NCI-H2107 (cell line): ENCODE measurements at regions not wholly inside any gene's neighbourhood (a gene's known extent, or its start where the extent isn't known, plus 50 kb on each side); places are given as distances from the start of the nearest gene placed in this dataset.
"Not testable (repeated sequence)": the region's sequence is repeated elsewhere in the genome, so short reads cannot be mapped to it uniquely, and the experiment has no call there.

ENCODE experiments used
- DNase-seq: peaks from one replicate; lab custom pipeline; 2025; lab: John Stamatoyannopoulos, UW

DNA sequence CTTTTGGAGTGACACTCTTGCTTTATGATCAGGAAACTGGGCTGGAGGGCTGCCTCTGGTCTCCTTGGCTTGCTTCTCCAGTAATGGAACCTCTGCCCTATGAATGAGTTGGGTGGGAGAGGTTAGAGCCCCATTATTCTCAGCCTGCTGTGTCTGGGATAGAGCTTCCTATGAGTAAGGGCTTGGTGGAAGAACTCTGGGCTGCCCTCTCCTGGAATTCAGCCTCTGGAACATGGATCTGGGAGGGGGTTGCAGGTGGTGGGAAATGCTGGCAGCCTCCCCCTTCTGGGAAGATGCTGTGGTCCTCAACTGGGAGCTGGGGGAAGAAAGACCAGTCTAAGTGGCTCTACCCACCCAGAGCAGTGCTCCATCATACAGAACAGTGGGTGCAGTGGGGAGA is 81.8 kb upstream of the SYN3 start:
- no peak for DNase-seq

DNA sequence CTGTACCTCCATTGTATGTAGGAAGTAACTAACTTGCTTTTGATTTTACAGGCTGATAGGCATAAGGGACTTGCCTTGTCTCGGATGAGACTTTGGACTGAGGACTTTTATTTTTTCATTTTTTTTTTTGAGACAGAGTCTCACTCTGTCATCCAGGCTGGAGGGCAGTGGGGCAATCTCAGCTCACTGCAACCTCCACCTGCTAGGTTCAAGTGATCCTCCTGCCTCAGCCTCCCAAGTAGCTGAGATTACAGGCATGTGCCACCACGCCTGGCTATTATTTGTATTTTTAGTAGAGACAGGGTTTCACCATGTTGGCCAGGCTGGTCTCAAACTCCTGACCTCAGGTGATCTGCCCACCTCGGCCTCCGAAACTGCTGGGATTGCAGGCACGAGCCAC is 80.2 kb upstream of the SYN3 start:
- not testable (repeated sequence) for DNase-seq

DNA sequence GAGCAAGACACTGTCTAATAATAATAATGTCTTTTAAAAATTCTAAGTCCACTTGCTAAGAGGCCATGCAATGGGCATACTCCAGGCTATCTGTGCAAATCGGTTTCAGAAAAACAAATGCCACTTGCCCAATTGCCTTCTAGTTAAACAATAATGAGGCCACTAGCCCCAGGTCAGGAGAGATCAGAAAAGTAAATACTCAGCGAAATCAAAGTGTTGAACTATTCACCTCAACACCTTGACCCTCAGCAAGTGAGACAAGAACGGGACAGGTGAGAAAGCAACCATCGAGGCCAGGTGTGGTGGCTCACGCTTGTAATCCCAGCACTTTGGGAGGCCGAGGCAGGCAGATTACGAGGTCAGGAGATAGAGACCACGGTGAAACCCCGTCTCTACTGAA is 72.3 kb upstream of the SYN3 start:
- no peak for DNase-seq

DNA sequence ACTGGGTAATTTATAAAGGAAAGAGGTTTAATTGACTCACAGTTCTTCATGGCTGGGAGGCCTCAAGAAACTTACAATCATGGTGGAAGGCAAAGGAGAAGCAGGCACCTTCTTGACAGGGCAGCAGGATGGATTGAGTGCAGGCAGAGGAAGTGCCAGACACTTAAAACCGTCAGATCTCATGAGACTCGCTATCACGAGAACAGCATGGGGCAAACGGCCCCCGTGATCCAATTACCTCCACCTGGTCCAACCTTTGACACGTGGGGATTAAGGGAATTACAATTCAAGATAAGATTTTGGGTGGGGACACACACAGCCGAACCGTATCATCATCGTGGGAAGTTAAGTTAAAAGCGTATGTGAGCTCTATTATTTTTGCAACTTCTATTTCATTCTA is 71.4 kb upstream of the SYN3 start:
- no peak for DNase-seq

DNA sequence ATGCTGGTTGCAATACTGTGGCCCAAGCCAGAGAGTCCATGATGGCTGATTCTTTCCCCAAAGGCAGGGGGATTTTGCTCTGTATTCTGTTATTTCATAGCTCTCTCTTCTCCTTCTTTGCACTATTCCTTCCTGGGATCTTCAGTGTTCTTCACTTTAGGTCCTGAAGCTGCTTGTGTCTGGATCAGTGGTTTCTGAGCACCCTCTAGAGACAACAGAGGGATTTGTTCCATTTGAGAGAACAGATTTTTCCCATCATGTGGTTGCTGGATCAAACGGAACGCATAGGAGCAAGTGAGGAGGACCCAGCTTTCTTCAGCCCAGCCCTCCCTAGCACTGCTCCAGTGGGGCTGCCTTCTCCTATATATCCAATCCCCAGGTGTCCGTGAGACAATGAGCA is 68.7 kb upstream of the SYN3 start:
- peak; percentile 16 for DNase-seq

DNA sequence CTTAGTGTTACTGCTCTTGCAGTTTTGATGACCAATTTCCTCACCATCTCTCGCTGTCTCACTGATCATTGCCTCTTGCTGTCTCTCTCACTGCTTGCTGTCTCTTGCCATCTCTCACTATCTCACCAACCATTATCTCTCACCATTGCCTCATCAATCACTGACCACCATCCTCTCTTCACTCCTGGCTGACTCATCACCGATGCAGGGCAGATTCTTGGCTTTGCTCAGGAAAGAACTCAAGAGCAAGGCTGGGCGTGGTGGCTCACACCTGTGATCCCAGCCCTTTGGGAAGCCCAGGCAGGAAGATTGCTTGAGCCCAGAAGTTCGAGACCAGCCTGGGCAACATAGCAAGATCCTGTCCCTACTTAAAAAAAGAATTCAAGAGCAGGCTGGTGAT is 66.3 kb upstream of the SYN3 start:
- DNase-seq = no peak

DNA sequence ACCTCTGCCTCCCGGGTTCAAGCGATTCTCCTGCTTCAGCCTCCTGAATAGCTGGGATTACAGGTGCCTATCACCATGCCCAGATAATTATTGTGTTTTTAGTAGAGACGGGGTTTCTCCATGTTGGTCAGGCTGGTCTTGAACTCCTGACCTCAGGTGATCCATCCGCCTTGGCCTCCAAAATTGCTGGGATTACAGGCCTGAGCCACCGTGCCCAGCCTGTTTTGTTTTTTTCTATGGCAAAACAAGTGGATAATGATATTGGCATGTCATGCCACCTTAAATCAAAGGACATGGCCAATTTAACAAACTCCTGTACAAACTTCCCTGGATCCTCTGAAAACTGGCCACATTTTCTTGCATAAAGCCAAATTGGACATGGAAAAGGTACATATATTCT is 64.3 kb upstream of the SYN3 start:
- not testable (repeated sequence) for DNase-seq

DNA sequence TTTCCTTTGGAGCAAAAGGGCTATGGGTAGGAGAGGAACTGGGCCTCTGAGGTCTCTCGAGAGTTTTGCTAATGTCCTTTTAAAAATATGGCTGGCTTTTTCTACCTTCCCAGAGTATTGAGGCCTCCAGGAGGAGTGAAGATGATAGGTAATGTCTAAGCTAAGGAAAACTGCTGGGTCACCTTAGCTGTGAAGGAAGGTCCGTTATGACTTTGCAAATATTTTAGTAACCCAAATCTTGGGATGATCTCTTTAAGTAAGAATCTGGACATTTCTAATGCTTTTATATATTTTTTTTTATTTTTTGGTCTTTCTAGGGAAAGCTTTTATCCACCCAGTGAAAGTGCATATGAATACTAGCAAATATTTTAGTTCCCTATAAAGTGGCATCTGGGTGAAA is 60.9 kb upstream of the SYN3 start:
- no peak for DNase-seq

DNA sequence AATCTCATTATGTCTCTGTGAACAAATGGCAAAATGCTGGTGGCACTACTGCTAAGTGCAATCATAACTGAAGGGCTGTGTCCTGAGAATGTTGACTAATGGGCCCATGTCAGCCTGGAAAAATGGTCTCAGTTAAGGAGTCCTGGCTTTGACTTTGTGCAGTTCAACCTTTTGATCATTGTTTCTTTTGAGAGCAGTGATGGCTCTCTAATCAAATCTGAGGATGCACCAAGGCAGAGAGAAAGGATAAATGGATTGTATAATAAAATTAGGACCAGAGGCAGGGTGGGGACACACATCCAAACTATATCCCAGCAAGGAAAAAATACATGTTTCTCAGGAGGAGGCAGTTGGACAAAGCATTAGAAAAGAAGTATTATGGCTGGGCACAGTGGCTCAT is 59.6 kb upstream of the SYN3 start:
- no peak for DNase-seq

DNA sequence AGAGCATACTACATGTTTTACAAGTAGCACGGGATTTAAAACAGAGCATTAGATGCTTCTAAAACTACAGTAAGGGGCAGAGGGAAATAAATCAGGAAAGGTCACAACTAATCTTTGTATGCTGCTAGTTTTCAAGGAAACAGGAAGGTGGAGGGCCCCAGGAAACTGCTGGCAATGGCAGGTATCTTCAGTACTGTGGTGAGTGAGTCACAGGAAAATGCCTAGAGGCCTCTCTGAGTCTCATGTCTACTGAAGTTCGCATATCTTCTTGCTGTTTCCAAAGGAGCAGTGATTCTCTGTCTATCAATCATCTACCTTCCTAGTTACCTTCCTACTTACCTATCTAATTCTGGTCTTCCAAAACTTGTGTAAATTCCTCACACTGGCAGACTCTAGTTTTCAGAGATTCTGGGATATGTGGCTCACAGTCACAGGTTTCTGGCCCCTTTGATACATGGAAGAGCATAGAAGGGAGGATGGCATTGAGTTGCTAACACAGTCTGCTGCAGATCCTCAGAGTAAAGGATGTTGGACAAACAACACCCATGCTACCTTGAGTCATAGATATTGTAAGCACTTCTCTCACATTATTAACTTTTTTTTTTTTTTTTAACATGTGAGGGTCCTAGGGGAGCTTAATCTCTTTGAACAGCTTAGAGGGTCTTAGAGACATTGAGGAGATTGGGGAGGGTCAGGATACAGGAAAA is 58.8 kb upstream of the SYN3 start:
- no peak for DNase-seq

DNA sequence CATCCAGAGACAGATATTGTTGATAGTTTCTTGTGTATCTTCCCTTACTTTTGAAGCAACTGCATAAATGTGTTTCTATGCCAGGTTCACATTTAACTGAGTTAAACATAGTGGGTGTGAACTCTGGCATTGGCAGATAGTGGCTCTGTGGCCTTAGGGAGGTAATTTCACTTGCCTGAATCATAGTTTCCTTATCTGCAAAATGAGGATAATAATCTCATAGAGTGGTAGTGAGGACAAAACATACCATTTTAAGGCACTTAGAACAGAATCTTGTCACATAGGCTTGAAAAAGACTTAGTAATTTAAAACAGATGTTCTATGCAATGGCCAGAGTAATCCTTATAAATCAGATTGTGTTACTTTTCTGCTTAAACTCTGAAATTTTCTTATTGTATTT is 56.4 kb upstream of the SYN3 start:
- DNase-seq = no peak

DNA sequence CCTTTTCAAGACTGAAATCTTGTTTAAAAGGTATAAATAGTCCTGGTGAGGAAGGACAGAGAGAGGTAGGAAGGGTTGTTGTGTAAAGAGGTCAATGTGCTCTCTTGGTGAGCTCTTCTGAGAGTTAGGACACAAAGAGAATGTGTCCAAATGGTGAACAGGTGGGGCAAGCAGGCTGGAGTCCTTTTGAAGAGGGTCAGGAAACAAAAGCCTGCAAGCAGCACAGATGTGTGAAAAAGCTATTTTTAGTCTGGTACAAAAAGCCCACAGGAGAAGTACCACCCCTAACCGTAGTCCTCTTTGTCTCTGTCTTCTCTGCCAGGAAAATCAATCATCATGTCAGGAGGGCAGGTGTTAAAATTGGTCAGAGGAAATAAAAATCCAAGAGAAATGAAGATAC is 54.4 kb upstream of the SYN3 start:
- no peak for DNase-seq

DNA sequence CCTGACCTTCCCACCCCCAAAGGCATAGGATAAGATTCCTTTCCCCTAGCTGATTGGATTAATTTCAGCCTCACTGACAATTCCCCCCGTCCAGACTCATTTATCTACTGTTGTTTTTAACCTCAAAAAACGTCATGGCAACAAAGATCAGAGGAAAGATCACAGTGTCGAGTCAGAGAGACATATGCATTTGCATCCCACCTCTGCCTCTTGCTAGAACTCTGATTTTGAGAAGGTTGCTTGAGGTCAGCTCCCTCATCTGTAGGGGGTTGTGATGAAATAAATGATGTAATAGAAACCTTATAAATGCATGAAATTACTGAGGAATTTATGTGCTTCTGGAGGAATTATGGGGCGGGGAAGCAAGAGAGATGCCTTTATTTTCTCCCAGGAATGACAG is 53.3 kb upstream of the SYN3 start:
- no peak for DNase-seq

DNA sequence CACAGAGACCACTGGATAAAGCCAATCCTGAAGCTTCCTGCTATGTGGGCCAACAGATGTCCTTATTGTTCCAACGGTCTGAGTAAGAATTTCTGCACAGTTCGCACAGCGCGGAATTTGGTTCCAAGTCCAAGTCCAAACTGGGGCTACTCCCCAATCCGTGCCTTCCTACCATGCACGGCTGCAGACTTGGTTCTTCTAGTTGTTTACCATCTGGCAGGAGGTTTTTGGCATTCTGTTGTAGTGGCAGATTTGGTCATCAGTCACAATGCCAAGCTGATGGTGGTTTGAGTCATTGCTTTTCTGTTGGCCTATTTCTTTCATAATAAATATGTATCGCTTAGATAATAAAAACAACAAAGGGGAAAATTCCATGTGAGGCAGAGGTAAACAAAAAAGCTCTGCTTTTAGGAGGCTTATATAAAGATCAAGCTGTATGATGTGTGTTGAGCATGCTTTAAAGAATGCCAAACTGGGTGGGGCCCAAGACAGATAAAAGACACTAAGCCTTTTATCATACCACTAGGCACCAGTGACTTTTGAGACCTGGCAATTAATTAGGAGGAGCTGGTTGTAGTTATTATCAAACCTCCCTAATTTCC is 52.5 kb upstream of the SYN3 start:
- no peak for DNase-seq

DNA sequence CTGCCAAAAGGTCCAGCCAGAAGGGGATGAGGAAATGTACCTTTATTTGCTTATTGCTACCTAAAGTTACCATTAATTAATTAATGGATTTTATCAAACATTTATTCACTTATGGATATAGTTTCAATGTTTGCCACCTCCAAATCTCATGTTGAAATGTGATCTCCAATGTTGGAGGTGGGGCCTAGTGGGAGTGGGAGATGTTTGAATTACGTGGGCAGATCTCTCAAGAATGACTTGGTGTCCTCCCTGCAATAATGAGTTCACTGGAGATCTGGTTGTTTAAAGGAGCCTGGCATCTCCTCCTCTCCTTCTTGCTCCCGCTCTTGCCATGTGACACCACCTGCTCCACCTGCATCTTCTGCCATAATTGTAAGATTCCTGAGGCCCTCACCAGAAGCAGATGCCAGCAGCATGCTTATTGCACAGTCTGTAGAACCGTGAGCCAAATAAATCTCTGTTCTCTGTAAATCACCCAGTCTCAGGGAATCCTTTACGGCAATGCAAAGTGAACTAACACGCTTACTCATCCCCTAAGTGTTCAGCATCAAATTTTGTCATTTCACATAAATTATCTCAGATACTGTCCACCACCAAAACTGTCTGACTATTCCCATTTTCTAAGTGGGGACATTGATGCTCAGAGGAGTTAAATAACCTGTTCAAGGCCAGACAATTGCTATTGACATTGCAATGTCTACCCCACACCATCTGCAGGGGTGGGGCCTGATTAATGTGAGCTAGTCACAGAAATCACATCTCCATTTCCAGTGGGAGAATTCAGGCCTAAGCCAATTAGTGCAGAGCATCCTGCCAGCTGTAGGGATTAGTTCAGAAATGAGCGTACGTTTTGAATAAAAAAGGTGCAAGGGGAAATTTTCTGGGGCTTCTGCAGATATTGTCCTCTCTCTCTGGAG is 51.6 kb upstream of the SYN3 start:
- no peak for DNase-seq

DNA sequence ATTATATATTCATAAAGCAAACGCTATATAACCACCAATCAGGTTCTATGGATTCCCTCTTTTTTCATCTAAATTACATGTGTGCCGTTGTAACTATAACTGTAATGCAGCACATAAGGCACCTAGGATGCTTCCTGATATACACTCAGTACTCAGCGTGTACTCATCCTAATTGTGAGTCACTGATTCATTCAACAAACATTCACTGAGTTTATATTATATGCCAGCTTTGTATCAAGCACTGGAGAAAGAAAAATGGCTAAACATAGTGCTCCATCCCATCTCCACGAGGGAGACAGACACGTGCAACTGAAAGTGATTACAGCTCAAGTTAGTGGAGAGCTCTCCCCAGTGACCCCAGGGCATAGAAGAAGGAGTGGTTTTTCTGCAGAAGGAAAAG is 49.9 kb upstream of the SYN3 start:
- no peak for DNase-seq
